ENCODE measurements at regions not wholly inside any gene's neighbourhood (a gene's known extent, or its start where the extent isn't known, plus 50 kb on each side); places are given as distances from the start of the nearest gene placed in this dataset.

- H3K4me3 ChIP-seq (replicated peaks in 1 of 3; ENCODE audit: insufficient read depth in 1 of 3, low read depth in 1 of 3, low read length in 3 of 3) = no peak overlapping the region
- H4K20me1 ChIP-seq (replicated peaks; ENCODE audit: control insufficient read depth, extremely low read depth, insufficient read depth, low read length) = no peaks in the 10 kb centered on the region
- dilution Hi-C loops (cut with MboI; ENCODE audit: extremely low pct_ligation_motif_present, low sequenced_read_pairs) (no loop called here), intact Hi-C loops (cut with micrococcal nuclease) (no loop called here)
- peak overlapping the region; percentile 46 for H2AFZ ChIP-seq (ENCODE audit: low read depth, low read length)
- no peak overlapping the region for H3K4me2 ChIP-seq (ENCODE audit: insufficient read depth, low read length)
- no peaks in the 10 kb centered on the region for H3K9me3 ChIP-seq (replicated peaks; ENCODE audit: control insufficient read depth, insufficient read depth, low read length)
- no peaks in the 10 kb centered on the region for H3K79me2 ChIP-seq (ENCODE audit: control insufficient read depth, insufficient read depth, low read length)
- DNase-seq (ENCODE audit: low read depth, low spot score) (peak; percentile 38), FAIRE-seq (no peak)
- no peak overlapping the region for H3K27ac ChIP-seq (ENCODE audit: insufficient read depth, low read depth, low read length)
- H3K36me3 ChIP-seq (ENCODE audit: control insufficient read depth in 2 of 2, extremely low read depth in 1 of 2, insufficient read depth in 2 of 2, low read length in 2 of 2) = no peaks in the 10 kb centered on the region
- no peak overlapping the region for H3K9ac ChIP-seq (replicated peaks; ENCODE audit: extremely low read depth, insufficient read depth, low read length)
- H3K27me3 ChIP-seq (ENCODE audit: control insufficient read depth in 2 of 2, insufficient read depth in 2 of 2, low read length in 2 of 2) = no peaks in the 10 kb centered on the region
- BruUV-seq (replicated peaks) = no TSS peak
- H3K9me1 ChIP-seq (replicated peaks; ENCODE audit: control insufficient read depth, extremely low read depth, insufficient read depth, low read length) = no peaks in the 10 kb centered on the region
- H3K4me1 ChIP-seq (ENCODE audit: control insufficient read depth, extremely low read depth, insufficient read depth, low read length) = no peaks in the 10 kb centered on the region
- ChIA-PET CTCF (no interaction called here), POLR2A (no interaction called here)
- TF ChIP-seq POLR2A (IDR thresholded peaks at IDR 0.05; ENCODE audit: low read depth, low read length) (no peak), GATA2 (IDR thresholded peaks at IDR 0.05; ENCODE audit: insufficient read depth, insufficient read length, low read depth, low read length) (no peak)
Measured at GRCh38 chr21:28257276-28257675, 735.4 kb downstream of the LTN1 start.

GRCh38 chr21:28256837-28257236, 735.8 kb downstream of the LTN1 start:
- dilution Hi-C loops (cut with MboI; ENCODE audit: extremely low pct_ligation_motif_present, low sequenced_read_pairs) (no loop called here), intact Hi-C loops (cut with micrococcal nuclease) (no loop called here)
- Histone ChIP-seq H4K20me1 (replicated peaks; ENCODE audit: control insufficient read depth, extremely low read depth, insufficient read depth, low read length) (no peaks in the 10 kb centered on the region), H2AFZ (ENCODE audit: low read depth, low read length) (no peak overlapping the region), H3K4me2 (ENCODE audit: insufficient read depth, low read length) (no peak overlapping the region), H3K9me3 (replicated peaks; ENCODE audit: control insufficient read depth, insufficient read depth, low read length) (no peaks in the 10 kb centered on the region), H3K4me1 (ENCODE audit: control insufficient read depth, extremely low read depth, insufficient read depth, low read length) (no peaks in the 10 kb centered on the region), H3K9me1 (replicated peaks; ENCODE audit: control insufficient read depth, extremely low read depth, insufficient read depth, low read length) (no peaks in the 10 kb centered on the region), H3K27ac (ENCODE audit: insufficient read depth, low read depth, low read length) (no peak overlapping the region), H3K79me2 (ENCODE audit: control insufficient read depth, insufficient read depth, low read length) (no peaks in the 10 kb centered on the region), H3K4me3 (replicated peaks in 1 of 3; ENCODE audit: insufficient read depth in 1 of 3, low read depth in 1 of 3, low read length in 3 of 3) (no peak overlapping the region), H3K36me3 (ENCODE audit: control insufficient read depth in 2 of 2, extremely low read depth in 1 of 2, insufficient read depth in 2 of 2, low read length in 2 of 2) (no peaks in the 10 kb centered on the region), H3K27me3 (ENCODE audit: control insufficient read depth in 2 of 2, insufficient read depth in 2 of 2, low read length in 2 of 2) (no peaks in the 10 kb centered on the region), H3K9ac (replicated peaks; ENCODE audit: extremely low read depth, insufficient read depth, low read length) (no peak overlapping the region)
- no peak for DNase-seq (ENCODE audit: low read depth, low spot score)
- ChIA-PET POLR2A (no interaction called here), CTCF (interaction anchor here (1.5 kb wide), 1 partner anchor 80 kb away, joined by 4 read pairs; no protein-coding TSS in a partner anchor)
- TF ChIP-seq FOS (IDR thresholded peaks at IDR 0.05; ENCODE audit: borderline replicate concordance, insufficient read depth, low read length) = no peak
- TF ChIP-seq MAX (IDR thresholded peaks at IDR 0.05; ENCODE audit: insufficient read depth, insufficient read length) = no peak
- no peak for TF ChIP-seq MYC (IDR thresholded peaks at IDR 0.05; ENCODE audit: low read depth, low read length)
- no peak for TF ChIP-seq JUN (IDR thresholded peaks at IDR 0.05; ENCODE audit: borderline replicate concordance, insufficient read depth, insufficient read length, low read depth)
- no peak for TF ChIP-seq GATA2 (IDR thresholded peaks at IDR 0.05; ENCODE audit: insufficient read depth, insufficient read length, low read depth, low read length)
- no peak for TF ChIP-seq POLR2AphosphoS5 (IDR thresholded peaks at IDR 0.05; ENCODE audit: insufficient read depth, low read depth, low read length)
- TF ChIP-seq POLR2A (IDR thresholded peaks at IDR 0.05; ENCODE audit: low read depth, low read length) = no peak
- no peak for TF ChIP-seq CTCF (IDR thresholded peaks at IDR 0.05; ENCODE audit: extremely low read depth in 1 of 2, insufficient read depth in 1 of 2, low read depth in 1 of 2, low read length in 2 of 2)
- TF ChIP-seq EZH2 (IDR thresholded peaks at IDR 0.05; ENCODE audit: borderline replicate concordance, low read depth, low read length, severe bottlenecking) = no peak
- no TSS peak for BruUV-seq (replicated peaks)
- no peak for FAIRE-seq
